IMR-90 (cell line): ENCODE measurements at regions not wholly inside any gene's neighbourhood (a gene's known extent, or its start where the extent isn't known, plus 50 kb on each side); places are given as distances from the start of the nearest gene placed in this dataset.
A peak's percentile ranks its signal among the peaks of the same experiment; 100 is the strongest.

Source experiments
- ATAC-seq: fragments of 200-7000 bp; cut with Tn5 transposase; 2 replicates; pipeline ENCODE4 v1.9.1; 2020; ENCODE audit warnings: low read depth, mild to moderate bottlenecking, moderate library complexity
- BruUV-seq: library from RNA; stranded (reverse); fragments of 400-500 nt; replicated peaks from 2 replicates; lab custom pipeline; 2021; lab: Mats Ljungman, UMichigan
- CTCF ChIA-PET: fragments of 300-600 bp; formaldehyde crosslinking; extraction: SDS; loops from one replicate; lab custom pipeline; 2021; ENCODE audit warnings: antibody characterized with exemption; lab: Yijun Ruan, JAX
- POLR2A ChIA-PET: fragments of 300-600 bp; sonication (Branson Sonifier 250); formaldehyde crosslinking; loops from one replicate; lab custom pipeline; 2022; ENCODE audit warnings: antibody characterized with exemption; ENCODE audit not compliant: unreplicated experiment; lab: Charles Lee
- DNase-seq: peaks from one replicate; pipeline ENCODE4 v3.0.0; 2013
- H2AFZ ChIP-seq: replicated peaks from 2 replicates; pipeline ENCODE3; 2013; ENCODE audit warnings: low read length, mild to moderate bottlenecking; ENCODE audit not compliant: poor library complexity
- H2AK5ac ChIP-seq: 2 replicates; pipeline ENCODE4 v1.6.1; 2013; ENCODE audit warnings: low read depth, low read length, inconsistent platforms
- H2AK9ac ChIP-seq: replicated peaks from 2 replicates; pipeline ENCODE3; 2013; ENCODE audit warnings: mild to moderate bottlenecking, low read depth, low read length, moderate library complexity; ENCODE audit not compliant: poor library complexity
- H2BK120ac ChIP-seq: 2 replicates; pipeline ENCODE4 v1.6.1; 2013; ENCODE audit warnings: low read depth, low read length, inconsistent platforms
- H2BK15ac ChIP-seq: 3 replicates; pipeline ENCODE4 v1.6.1; 2013; ENCODE audit warnings: low read depth, low read length, inconsistent platforms
- H2BK20ac ChIP-seq: 2 replicates; pipeline ENCODE4 v1.6.1; 2013; ENCODE audit warnings: low read depth, mild to moderate bottlenecking, inconsistent platforms, low read length, moderate library complexity
- H2BK5ac ChIP-seq: 2 replicates; pipeline ENCODE4 v1.6.1; 2013; ENCODE audit warnings: mild to moderate bottlenecking, low read depth, low read length, inconsistent platforms; ENCODE audit not compliant: poor library complexity, severe bottlenecking
- H3K14ac ChIP-seq: replicated peaks from 2 replicates; pipeline ENCODE4 v1.6.1; 2013; ENCODE audit warnings: low read depth, low read length, inconsistent platforms
- H3K18ac ChIP-seq: 2 replicates; pipeline ENCODE4 v1.6.1; 2013; ENCODE audit warnings: low read depth, low read length, control low read depth
- H3K23ac ChIP-seq: 2 replicates; pipeline ENCODE4 v1.6.1; 2013; ENCODE audit warnings: low read depth, low read length, inconsistent platforms
- H3K27ac ChIP-seq: 2 replicates; pipeline ENCODE4 v1.5.1; 2013; ENCODE audit warnings: mild to moderate bottlenecking, control low read depth, low read length; ENCODE audit not compliant: insufficient read depth
- H3K27me3 ChIP-seq: 2 replicates; pipeline ENCODE4 v1.6.1; 2013; ENCODE audit warnings: low read length; ENCODE audit not compliant: control insufficient read depth, insufficient read depth
- H3K36me3 ChIP-seq: 2 replicates; pipeline ENCODE4 v1.6.1; 2013; ENCODE audit warnings: low read length, mixed read lengths; ENCODE audit not compliant: control insufficient read depth, insufficient read depth
- H3K4ac ChIP-seq: 2 replicates; pipeline ENCODE4 v1.6.1; 2013; ENCODE audit warnings: low read depth, low read length, inconsistent platforms
- H3K4me1 ChIP-seq: 2 replicates; pipeline ENCODE4 v1.6.1; 2013; ENCODE audit warnings: low read length, mixed read lengths; ENCODE audit not compliant: control insufficient read depth, insufficient read depth
- H3K4me2 ChIP-seq: 2 replicates; pipeline ENCODE4 v1.6.1; 2013; ENCODE audit warnings: low read depth, mild to moderate bottlenecking, control low read depth, low read length, moderate library complexity
- H3K4me3 ChIP-seq: 2 replicates; pipeline ENCODE4 v1.5.1; 2013; ENCODE audit warnings: low read depth, mild to moderate bottlenecking, control low read depth, low read length, moderate library complexity; ENCODE audit not compliant: insufficient read depth
- H3K56ac ChIP-seq: 2 replicates; pipeline ENCODE4 v1.6.1; 2013; ENCODE audit warnings: low read length, inconsistent platforms; ENCODE audit not compliant: insufficient read depth; ENCODE audit errors: extremely low read depth
- H3K79me1 ChIP-seq, 2 experiments: 2 replicates each; pipeline ENCODE4 v1.6.1; 2013; ENCODE audit warnings: low read length in 2 of 2, inconsistent platforms in 1 of 2, low read depth in 1 of 2
- H3K9ac ChIP-seq: 2 replicates; pipeline ENCODE4 v1.6.1; 2013; ENCODE audit warnings: low read depth, low read length, control low read depth
- H3K9me1 ChIP-seq: 2 replicates; pipeline ENCODE4 v1.6.1; 2013; ENCODE audit warnings: low read length, inconsistent platforms; ENCODE audit not compliant: insufficient read depth
- H3K9me3 ChIP-seq: 2 replicates; pipeline ENCODE4 v1.6.1; 2013; ENCODE audit warnings: low read length; ENCODE audit not compliant: control insufficient read depth, insufficient read depth
- H4K20me1 ChIP-seq: 2 replicates; pipeline ENCODE4 v1.6.1; 2013; ENCODE audit warnings: low read length, inconsistent platforms; ENCODE audit not compliant: insufficient read depth
- H4K5ac ChIP-seq: 2 replicates; pipeline ENCODE4 v1.6.1; 2013; ENCODE audit warnings: mild to moderate bottlenecking, low read depth, low read length, control low read depth
- H4K8ac ChIP-seq, 2 experiments: 2 replicates each; pipeline ENCODE4 v1.6.1; 2013; ENCODE audit warnings: low read depth in 2 of 2, low read length in 2 of 2, control low read depth in 1 of 2, inconsistent platforms in 1 of 2
- H4K91ac ChIP-seq: 2 replicates; pipeline ENCODE4 v1.6.1; 2013; ENCODE audit warnings: low read depth, low read length, inconsistent platforms; ENCODE audit not compliant: insufficient read depth
- BHLHE40 ChIP-seq: fragments of 150-350 bp; IDR thresholded peaks from 2 replicates; pipeline ENCODE4 v1.6.1; 2016; ENCODE audit warnings: mild to moderate bottlenecking, low read depth, low read length
- CEBPB ChIP-seq: IDR thresholded peaks from 2 replicates; pipeline ENCODE4 v1.6.1; 2012; ENCODE audit warnings: low read depth, low read length, improper control_type of control experiment
- CHD1 ChIP-seq: IDR thresholded peaks from 2 replicates; pipeline ENCODE4 v1.6.1; 2012; ENCODE audit warnings: low read depth, low read length, improper control_type of control experiment
- CTCF ChIP-seq: conservative IDR thresholded peaks from 2 replicates; pipeline ENCODE4 v1.5.1; 2012; ENCODE audit warnings: mild to moderate bottlenecking, low read depth, low read length, improper control_type of control experiment
- FOS ChIP-seq: fragments of 150-350 bp; IDR thresholded peaks from 2 replicates; pipeline ENCODE4 v1.6.1; 2016; ENCODE audit warnings: low read depth, low read length
- MAFK ChIP-seq: IDR thresholded peaks from 2 replicates; pipeline ENCODE4 v1.6.1; 2012; ENCODE audit warnings: low read depth, low read length, improper control_type of control experiment
- MAZ ChIP-seq: IDR thresholded peaks from 2 replicates; pipeline ENCODE4 v1.6.1; 2012; ENCODE audit warnings: low read depth, mild to moderate bottlenecking, low read length, improper control_type of control experiment, moderate library complexity, borderline replicate concordance
- MXI1 ChIP-seq: IDR thresholded peaks from 2 replicates; pipeline ENCODE4 v1.6.1; 2012; ENCODE audit warnings: low read depth, mild to moderate bottlenecking, low read length, moderate library complexity, borderline replicate concordance
- NFE2L2 ChIP-seq: fragments of 150-350 bp; IDR thresholded peaks from 2 replicates; pipeline ENCODE4 v1.6.1; 2016; ENCODE audit warnings: low read depth, mild to moderate bottlenecking, low read length
- POLR2A ChIP-seq: IDR thresholded peaks from 2 replicates; pipeline ENCODE4 v1.6.1; 2012; ENCODE audit warnings: mild to moderate bottlenecking, low read depth, low read length
- RAD21 ChIP-seq: IDR thresholded peaks from 2 replicates; pipeline ENCODE4 v1.6.1; 2012; ENCODE audit warnings: low read length, improper control_type of control experiment
- RCOR1 ChIP-seq: IDR thresholded peaks from 2 replicates; pipeline ENCODE4 v1.6.1; 2012; ENCODE audit warnings: mild to moderate bottlenecking, low read length, improper control_type of control experiment; ENCODE audit not compliant: insufficient replicate concordance
- RFX5 ChIP-seq: IDR thresholded peaks from 2 replicates; pipeline ENCODE4 v1.8.0; 2012; ENCODE audit warnings: low read depth, mild to moderate bottlenecking, low read length, moderate library complexity
- SMC3 ChIP-seq: fragments of 150-350 bp; IDR thresholded peaks from 2 replicates; pipeline ENCODE4 v1.6.1; 2016; ENCODE audit warnings: low read depth, mild to moderate bottlenecking, antibody characterized with exemption, low read length, moderate library complexity
- USF2 ChIP-seq: fragments of 150-350 bp; IDR thresholded peaks from 2 replicates; pipeline ENCODE4 v1.6.1; 2017; ENCODE audit warnings: mild to moderate bottlenecking, antibody characterized with exemption, low read length, low read depth
- WGBS, 2 experiments: methylation state at CpG; one replicate each; pipeline versions ENCODE4 v1.1.5 to v1.1.7; 2013; ENCODE audit warnings: missing lambda C conversion rate in 2 of 2; ENCODE audit not compliant: insufficient read length in 1 of 2; ENCODE audit errors: extremely low coverage in 2 of 2; 5-methylcytosine and 5-hydroxymethylcytosine counted together
- dilution Hi-C: fragments of 300-500 bp; cut with HindIII; formaldehyde crosslinking; loops from one replicate; pipeline ENCODE4 v1.14.3; 2018; ENCODE audit warnings: low sequenced_read_pairs; ENCODE audit not compliant: unreplicated experiment
- in situ Hi-C: fragments of 300-500 bp; cut with MboI; formaldehyde crosslinking; loops from 3 replicates; pipeline ENCODE4 v1.14.3; 2019; ENCODE audit warnings: low sequenced_read_pairs, inconsistent platforms, mixed read lengths
- intact Hi-C: fragments of 100-400 bp; cut with micrococcal nuclease; formaldehyde crosslinking; loops from 2 replicates; pipeline ENCODE4 v1.10.0; 2022
- TF ChIP-seq, protein P1 (sequence below): fragments of 150-350 bp; IDR thresholded peaks from 2 replicates; pipeline ENCODE4 v1.6.1; 2016; ENCODE audit warnings: low read depth, mild to moderate bottlenecking, low read length, moderate library complexity, borderline replicate concordance

- Histone ChIP-seq H3K9ac (no peak overlapping the region), H3K18ac (no peak overlapping the region), H3K4me1 (peaks cover 6% of the 10 kb centered on the region), H2AFZ (no peak overlapping the region), H3K27me3 (no peaks in the 10 kb centered on the region), H4K8ac (no peak overlapping the region), H3K56ac (no peak overlapping the region), H4K5ac (no peak overlapping the region), H2BK5ac (no peak overlapping the region), H3K4me3 (no peak overlapping the region), H3K4me2 (no peak overlapping the region), H3K36me3 (no peaks in the 10 kb centered on the region), H3K14ac (no peak overlapping the region; the same call in 1 of the 2 replicates), H2AK5ac (peak overlapping the region; percentile 52; the same call in 1 of the 2 replicates), H3K9me3 (no peaks in the 10 kb centered on the region), H2AK9ac (no peak overlapping the region), H4K20me1 (no peaks in the 10 kb centered on the region), H3K9me1 (peaks cover 5% of the 10 kb centered on the region), H3K4ac (peak overlapping the region; percentile 44), H2BK20ac (peak overlapping the region; percentile 20; the same call in 1 of the 2 replicates), H3K79me1 (peaks cover 0 to 4% of the 10 kb centered on the region in 2 experiments; a peak in 1 of 4 replicates), H3K23ac (no peak overlapping the region), H4K91ac (peak overlapping the region; percentile 15; the same call in 1 of the 2 replicates), H2BK15ac (peak overlapping the region; percentile 45; the same call in 1 of the 3 replicates), H3K27ac (no peak overlapping the region), H2BK120ac (0 out of 2 replicates have a peak overlapping the region, but pooled peaks have one; percentile 17)
- ChIA-PET CTCF (no interaction called here), POLR2A (no interaction called here)
- no CpG with 5 or more reads among the region's 3 CpGs for WGBS, 2 experiments
- in situ Hi-C loops (no loop called here), intact Hi-C loops (no loop called here), dilution Hi-C loops (no loop called here)
- no TSS peak for BruUV-seq
- ATAC-seq (no peak), DNase-seq (no peak)
- TF ChIP-seq FOS (no peak), CHD1 (no peak), MAZ (no peak), RAD21 (no peak), SMC3 (no peak), MAFK (no peak), RFX5 (no peak), RCOR1 (no peak), MXI1 (no peak), POLR2A (no peak), BHLHE40 (no peak), USF2 (no peak), NFE2L2 (no peak), CEBPB (no peak), CTCF (no peak)
- TF ChIP-seq, protein P1, sequence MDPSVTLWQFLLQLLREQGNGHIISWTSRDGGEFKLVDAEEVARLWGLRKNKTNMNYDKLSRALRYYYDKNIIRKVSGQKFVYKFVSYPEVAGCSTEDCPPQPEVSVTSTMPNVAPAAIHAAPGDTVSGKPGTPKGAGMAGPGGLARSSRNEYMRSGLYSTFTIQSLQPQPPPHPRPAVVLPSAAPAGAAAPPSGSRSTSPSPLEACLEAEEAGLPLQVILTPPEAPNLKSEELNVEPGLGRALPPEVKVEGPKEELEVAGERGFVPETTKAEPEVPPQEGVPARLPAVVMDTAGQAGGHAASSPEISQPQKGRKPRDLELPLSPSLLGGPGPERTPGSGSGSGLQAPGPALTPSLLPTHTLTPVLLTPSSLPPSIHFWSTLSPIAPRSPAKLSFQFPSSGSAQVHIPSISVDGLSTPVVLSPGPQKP: no peak
Measured at GRCh38 chr2:43029186-43029585, 197.2 kb downstream of the ZFP36L2 start.
